HG03520 (cell line): ENCODE measurements at regions not wholly inside any gene's neighbourhood (a gene's known extent, or its start where the extent isn't known, plus 50 kb on each side); places are given as distances from the start of the nearest gene placed in this dataset.

Source experiments
- ATAC-seq: cut with Tn5 transposase; IDR thresholded peaks from one replicate; pipeline ENCODE4 v1.9.1; 2021; ENCODE audit warnings: mild to moderate bottlenecking, moderate library complexity; ENCODE audit not compliant: unreplicated experiment

DNA sequence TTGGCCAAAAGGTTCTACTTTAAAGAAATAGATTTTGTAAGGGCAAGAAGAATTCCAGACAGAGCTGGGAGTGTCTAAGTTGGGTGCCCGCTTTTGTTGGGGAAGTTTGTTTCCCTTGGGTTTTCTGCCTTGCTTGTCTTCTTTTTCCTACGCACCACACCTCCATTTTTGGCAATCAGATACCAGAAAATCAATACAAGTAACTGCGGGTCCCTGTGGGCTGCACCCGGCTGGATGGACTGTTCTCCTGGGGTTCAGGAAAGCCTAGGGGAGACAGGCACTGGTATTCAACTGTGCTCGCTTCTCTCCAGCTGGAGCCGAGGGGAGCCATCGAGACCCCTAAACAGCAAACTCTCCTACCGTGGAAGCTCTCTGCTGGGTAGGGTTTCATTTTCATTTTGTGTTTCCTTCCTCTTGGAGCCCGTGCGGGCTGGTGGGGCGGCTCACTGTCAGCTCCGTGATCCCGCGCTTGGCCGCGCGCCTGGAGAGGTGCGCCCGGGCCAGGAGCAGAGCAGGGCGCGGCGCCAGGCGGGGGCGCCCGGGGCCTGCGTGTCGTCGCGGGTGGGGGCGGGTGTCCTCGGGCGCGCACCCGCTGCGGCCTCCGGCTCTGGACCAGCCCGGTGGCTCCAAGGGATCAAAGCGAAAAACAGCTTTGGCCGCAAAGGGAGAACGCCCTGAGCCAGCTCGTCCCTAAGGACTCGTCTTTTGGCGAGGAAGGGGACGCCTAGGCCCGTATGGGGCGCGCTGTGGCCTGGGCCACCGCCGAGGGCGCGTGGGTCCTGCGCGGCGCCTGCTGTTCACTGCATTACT, 347.2 kb downstream of the ZNF536 start:
- ATAC-seq, result no peak

DNA sequence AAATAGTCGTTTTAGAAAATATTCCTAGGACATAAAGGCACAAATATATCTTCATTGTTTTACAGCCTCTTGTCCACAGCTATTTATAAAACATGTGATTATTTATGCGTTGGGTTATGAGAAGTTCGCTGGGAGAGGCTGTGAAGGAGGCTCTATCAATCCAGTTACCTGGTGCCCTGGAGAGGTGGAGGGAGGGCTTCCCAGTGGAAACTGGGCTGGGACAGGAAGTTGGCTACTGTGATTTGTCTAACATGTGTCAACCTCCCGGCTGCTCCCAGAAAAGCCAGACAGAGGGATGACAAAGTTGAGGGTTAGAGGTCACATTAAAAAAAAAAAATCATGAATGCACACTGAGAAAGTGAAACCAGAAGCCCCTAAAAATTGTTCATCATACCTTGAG, 346.5 kb downstream of the ZNF536 start:
- ATAC-seq, result no peak

DNA sequence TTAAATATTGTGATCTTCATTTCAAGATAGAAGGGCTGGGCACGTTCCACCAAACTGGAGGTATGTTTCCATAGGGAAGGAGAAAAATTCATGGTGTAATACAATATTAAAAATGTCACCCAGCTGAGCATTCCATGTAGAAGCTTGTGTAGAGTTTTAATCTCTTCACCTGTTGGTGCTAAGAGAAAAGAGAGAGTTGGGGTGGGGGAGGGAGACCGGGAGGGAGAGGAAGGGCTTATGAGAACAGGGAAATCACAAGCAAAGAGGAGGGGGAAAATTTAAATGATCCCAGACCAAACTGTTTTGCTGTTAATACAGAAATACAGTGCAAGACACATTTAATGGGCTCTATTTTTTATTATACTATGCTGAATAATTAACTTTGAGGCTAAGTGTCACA, 345.8 kb downstream of the ZNF536 start:
- ATAC-seq, result no peak

DNA sequence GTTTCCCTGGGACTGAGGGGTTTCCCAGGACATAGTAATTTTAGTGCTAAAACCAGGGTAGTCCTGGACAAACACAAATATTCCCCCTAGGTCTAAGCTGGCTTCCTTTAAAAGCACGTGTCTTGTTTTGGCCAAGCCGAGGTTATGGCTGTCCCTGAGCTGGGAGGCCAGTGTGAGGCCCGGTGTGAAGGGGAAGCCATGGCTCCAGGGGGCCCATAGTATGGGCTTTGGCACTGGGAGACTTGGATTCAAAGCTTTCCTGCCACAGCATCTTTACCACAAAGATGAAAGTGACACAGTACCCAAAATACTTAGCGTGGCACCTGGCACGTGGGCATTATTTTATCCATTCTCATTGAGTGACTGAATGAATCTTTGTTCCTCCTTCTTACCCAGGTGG, 345.2 kb downstream of the ZNF536 start:
- ATAC-seq, result no peak

DNA sequence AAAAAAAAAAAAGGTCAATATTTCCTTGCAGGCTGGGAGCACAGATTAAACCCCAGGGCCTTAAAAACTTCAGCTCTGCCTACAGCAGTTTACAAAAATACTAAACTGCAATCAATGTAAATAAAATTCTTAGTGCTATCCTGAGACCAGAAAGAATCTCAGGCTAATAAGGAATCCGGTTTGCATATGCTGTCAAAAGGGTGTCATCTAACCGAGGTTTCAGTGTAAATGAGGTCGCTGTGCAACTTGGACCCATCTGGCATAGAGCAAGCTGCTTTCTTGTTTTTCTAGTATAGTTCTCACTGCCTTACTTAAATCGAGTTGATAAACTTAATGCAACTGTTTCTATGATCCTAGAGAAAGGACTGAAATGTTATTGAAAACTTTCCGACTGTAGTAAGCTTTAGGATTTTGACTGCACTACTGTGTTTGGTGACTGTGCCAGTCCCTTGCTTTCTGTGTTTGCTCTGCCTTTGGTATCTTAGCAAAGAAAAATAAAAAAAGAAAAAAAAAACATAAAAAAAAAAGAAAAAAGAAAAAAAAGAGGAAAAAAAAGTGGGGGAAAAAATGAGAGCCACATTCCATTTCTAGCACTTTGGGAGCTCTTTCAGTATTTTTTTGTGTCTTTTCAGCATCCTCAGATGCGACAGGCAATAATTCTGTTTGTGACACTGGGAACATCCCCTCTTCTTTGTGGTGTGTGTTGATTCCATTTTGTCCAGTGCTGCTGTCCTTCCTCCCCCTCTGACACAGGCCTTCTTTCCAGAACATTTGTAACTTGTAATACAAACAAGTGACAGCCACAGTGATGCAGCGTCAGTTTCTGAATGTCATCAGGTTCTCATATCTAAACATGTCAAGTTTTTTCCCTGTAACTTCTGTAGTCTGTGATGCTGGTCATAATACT, 340.5 kb downstream of the ZNF536 start:
- ATAC-seq, result no peak

DNA sequence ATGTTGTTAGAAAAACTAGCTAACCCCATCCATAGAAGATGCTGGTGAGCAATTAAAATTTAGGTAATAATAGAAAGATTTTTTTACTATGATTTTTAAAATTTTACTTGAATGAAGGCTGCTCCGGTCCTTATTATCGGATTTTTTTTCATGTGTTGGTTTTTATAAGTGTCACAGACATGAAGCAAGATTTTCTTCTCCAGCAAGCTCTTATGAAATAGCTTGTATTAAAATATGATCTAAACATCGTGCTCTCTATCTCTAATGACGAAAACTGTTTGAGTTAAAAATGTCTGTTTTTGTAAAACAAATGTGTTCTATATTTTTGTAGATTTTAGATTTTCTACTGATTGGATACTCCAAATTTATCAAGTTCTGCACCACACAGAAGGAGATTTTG, 339.6 kb downstream of the ZNF536 start:
- no peak for ATAC-seq

DNA sequence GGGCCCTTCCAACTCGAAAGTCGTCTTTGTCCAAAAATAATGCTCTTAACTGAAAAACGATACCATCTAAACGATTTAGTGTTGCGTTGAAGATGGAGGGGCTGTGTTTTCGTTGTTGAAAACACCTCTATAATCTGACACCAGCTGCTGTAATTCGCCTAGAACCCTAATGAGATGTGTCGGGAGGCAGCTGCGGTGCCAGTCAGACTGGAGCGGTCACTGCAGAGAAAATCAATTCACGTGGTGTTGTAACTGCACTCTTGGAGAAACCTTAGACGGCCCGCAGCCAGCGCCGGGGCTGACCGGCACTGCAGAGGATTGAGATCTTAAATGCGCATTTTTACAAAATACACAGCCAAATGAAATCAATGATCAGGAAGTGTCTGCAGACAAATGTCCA, 339.1 kb downstream of the ZNF536 start:
- no peak for ATAC-seq

DNA sequence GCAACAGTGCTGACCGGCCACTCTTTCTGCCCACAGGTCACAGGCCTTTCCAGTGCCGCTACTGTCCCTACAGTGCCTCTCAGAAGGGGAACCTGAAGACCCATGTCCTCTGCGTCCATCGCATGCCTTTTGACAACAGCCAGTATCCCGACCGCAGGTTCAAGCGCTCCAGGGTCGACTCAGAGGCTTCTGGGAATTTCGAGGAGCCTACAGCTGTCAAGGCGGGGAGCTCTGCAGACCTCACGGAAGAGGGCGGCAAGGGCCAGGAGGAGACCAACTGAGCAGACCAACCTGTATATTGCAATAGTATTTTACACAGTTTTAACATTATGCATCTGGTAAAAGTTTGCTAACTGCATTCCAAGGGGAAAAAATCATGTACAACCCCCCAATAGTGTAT, 338.5 kb downstream of the ZNF536 start:
- ATAC-seq, result no peak

DNA sequence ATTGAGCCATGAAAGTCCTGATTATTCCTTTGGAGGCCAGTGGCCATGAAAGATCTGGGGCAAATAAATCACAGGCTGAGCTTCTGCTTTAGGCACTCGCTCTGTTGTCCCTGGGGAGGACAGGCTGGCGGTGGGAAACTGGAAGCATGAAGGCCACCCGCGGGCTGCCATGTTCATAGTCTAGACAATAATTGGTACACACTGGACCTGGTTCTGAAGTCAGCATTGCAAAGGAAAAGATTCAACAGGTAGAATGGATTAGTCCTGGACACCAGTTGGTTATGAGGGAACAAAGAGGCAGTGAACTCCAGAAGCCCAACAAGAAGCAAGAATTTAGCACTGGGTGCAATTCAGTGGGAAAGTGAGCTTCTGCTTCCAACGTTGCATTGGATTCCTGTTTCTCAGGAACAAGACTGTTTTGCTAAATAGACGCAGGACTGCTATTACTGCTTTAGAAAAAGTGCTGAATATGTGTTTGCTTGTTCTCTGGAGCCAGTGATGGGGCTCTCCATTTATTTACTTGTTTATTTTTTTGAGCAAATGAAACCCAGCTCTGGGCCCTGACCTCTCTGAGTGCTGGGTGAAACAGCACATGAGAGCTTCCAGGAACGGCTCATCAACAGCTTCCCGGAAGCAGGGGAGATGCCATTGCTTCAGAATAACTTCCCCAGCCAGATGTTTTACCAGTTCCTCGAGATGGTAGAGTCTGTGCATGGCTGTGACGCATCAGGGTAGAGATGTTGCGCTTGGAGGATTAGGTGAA, 336.4 kb downstream of the ZNF536 start:
- no peak for ATAC-seq

DNA sequence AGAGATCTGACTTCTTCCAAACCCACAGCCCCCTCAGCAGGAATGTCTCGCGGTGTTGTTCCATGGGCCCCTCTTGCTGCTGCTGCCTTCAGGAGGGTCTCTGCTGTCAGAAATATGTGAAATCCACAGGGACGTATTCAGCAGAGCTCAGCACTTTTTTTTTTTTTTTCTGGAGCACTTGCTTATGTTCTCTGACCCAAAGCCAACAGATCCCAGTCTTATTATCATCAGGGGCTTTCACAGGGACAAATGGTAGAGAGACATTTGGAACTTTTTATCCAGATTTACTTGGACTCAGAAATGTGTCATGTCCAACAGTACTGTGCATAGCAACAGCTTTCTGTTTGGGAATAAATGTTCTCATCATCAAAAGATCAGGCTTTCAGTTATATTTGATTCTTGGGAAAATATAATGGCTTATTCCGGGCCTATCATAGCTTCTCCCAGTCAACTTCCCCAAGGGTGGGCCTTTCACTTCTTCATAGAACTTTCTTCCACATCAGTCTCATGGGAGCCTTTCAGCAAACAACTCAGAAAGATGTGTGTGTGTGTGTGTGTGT, 332.7 kb downstream of the ZNF536 start:
- ATAC-seq, result no peak

DNA sequence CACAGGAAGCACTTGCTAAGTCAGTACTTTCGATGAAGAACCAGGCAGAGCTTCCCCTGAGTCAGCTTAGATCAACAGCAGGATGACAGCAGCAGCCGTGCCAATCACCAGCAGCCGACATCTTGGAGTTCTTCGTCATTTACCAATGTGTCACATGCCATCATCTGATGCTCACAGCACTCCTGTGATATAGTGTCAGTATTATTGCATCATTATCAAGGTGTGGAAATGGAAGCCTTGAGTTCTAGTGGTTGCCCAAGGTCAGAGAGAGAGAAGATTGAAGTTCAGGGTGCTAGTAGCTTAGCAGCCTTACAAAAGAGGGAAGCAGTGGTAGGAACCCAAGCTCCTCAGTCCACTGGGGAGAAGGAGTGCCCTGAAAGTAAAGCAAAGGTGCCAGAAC, 331.5 kb downstream of the ZNF536 start:
- ATAC-seq, result no peak

DNA sequence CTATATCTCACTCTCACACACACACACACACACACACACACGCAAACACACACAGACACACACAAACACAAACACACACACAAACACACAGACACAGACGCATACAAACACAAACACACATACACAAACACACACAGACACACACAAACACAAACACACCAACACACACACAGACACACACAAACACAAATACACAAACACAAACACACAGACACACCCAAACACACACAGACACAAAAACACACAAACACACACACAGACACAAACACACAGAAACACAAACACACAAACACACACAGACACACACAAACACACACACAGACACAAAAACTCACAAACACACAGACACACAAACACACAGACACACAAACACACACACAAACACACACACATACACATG, 329.0 kb downstream of the ZNF536 start:
- no peak for ATAC-seq

DNA sequence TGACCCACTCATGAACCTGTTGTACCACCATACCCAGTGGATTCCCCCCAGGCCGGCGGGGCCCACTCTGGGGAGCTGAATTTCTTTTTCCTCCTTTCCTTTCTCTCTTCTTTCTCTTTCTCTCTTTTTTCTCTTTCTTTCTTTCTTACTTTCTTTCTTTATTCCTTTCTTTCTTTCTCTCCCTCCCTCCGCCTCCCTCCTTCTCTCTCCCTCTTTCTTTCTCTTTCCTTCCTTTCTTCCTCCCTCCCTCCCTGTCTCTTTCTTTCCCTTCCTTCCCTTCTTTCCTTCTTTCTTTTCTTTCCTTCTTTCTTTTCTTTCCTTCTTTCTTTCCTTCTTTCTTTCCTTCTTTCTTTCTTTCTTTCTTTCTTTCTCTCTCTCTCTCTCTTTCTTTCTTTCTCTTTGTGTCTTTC, 327.7 kb downstream of the ZNF536 start:
- ATAC-seq, result no peak

DNA sequence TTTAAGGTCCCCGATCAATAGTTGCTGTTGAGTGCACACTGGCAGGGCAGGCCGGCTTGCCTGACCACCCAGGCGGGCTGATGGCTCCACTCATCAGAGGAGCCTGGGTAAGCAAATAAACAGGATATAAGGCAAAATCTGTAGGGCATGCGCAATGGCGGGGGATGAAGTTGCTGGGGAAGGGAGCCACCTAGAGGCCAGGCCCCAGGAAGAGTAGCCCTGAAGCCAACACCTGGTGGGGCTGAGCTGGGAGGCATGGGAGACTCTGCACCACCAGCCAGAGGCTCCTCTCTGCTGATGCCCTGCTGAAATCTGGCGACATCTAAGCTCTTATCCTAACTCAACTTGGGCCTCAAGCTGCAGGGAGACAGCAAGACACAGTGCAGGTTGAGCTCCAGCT, 324.3 kb downstream of the ZNF536 start:
- no peak for ATAC-seq

DNA sequence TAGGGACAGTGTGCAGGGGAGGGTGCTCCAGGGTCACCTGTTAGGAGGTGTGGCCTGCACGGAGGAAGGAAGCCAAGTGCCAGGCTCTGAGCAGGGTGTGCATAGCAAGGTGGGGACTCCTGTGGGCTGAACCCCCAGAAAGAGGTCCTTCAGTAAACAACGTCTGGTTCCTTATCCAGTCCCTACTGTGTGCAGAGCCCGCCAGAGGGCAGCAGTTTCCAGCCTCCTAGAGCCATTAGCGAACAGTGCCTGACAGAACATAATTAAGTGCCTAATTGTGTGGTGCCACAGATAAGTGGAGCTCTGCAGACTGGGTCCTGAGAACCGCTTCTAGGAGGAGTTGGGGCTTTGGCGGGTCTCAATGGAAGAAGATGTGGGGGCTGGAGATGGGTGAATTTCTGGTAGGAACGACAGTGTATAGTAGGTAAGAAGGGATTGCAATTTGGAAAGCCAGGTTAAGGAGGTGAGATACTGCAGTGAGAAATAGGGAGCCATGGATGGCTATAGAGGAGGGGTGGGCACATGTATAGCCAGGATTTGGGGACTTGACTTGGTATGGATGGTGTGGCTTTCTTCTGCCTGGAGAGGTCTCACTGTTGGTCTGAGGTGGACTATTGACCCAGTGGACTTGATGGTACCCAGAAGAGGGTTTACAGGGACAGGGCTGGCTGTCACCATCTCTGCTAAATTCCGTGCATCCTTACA, 323.1 kb downstream of the ZNF536 start:
- no peak for ATAC-seq

DNA sequence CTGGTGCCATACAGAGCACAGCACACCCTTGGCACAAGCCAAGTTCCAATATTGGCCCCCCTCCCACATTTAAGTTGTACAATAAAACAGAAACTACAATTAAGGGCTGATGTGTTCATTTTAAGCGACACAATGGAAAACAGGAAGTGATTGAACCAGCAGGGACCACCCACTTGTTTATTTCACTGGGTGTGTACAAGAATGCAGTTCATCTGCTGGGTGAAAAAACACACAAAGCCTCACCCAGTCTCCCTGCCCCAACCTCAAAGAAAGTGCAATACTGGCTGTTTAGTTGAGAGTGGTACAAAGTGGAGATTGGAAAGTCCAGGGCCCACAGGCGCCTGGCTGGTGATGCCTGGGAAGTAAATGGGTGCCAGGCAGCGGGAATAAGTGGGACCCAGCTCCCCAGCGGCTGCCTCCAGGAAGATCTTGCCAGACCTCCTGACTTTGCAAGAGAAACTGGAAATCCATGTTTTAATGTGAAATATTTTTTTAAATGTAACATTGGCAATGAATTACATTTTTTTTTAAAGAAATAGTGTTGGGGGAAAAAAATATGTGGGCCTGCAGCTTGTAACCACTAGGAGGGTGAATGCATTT, 322.1 kb downstream of the ZNF536 start:
- no peak for ATAC-seq

DNA sequence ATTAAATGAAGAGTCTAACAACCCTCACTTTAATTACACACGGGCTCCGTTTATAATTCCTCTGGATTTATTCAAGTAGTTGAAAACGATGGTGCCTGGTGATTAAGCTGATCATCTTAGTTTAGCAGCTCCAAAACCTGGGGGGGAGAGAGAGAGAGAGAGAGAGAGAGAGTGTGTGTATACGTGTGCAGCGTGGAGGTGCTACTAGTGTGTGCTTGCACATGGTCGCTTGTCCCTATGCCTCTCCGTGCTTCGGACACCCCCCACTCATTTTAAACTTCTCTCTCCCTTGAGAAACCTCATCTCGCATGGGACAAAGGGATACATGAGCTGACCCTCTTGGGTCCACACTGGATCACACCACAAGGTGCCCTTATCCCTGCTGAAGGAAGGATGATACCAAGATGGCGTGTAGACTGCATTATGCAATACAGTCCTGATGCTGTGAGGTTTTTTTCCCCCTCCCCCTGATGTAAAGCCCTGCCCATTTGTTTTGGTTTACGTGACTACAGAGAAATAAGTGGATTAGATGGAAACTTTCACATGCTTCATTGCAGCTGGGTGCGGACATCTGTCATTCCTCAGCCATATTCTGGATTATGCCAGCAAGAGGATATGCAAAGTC, 320.8 kb downstream of the ZNF536 start:
- no peak for ATAC-seq

DNA sequence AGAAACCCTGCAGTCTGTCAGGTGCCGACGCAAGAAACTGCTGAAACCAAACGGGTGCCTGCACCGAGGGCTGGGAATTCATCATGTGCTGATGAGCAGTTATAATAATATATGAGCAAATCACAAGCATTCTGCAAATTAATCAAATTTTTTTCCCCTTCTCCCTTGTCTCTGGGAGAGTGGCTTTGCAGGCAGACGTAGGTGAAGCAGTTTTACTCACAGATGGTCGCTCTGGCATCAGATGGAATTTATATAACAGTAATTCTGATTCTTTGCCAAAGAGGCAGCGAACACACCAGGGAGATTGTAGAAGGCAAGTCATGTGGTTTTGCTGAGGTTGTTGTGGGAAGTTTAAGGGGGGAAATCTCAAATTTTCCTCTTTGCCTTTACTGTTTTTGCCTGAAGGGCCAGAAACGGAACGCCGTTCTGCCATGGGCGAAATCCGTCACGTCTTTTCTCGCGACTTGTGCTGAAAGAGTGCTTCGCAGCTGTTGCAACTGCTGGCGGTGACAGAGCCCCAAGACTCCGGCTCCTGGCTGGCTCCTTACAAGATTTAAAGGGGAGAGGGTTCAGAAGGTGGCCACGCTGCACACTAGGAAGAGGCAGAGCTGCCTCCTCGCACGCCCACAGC, 320.1 kb downstream of the ZNF536 start:
- no peak for ATAC-seq

DNA sequence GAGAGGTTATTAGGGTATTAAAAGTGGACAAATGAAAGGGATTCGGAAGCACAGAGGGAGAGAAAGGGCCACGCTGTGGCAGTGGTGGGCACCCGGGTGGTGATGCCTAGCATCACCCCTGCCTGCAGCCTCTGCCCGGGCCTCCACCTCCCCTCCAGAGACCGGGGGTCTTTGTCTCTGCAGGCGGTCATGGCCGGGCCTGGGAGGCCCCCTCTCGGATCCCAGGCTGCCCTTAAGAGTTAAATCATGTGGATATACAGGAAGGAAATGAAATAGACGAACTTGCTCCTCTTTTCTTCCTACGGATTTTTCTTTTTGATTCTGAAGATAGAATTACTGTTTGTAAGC, 319.6 kb downstream of the ZNF536 start:
- ATAC-seq, result no peak
